HUES48 (cell line): ENCODE measurements at regions not wholly inside any gene's neighbourhood (a gene's known extent, or its start where the extent isn't known, plus 50 kb on each side); places are given as distances from the start of the nearest gene placed in this dataset.
"Not testable (repeated sequence)": the region's sequence is repeated elsewhere in the genome, so short reads cannot be mapped to it uniquely, and the experiment has no call there.

Experiments used
- H3K27ac ChIP-seq: one replicate; pipeline ENCODE4 v1.7.0; 2013; ENCODE audit warnings: low read depth, low read length, inconsistent platforms
- H3K27me3 ChIP-seq: 2 replicates; pipeline ENCODE4 v1.6.1; 2013; ENCODE audit warnings: mild to moderate bottlenecking, low read length; ENCODE audit not compliant: control insufficient read depth, insufficient read depth
- H3K36me3 ChIP-seq: 2 replicates; pipeline ENCODE4 v1.6.1; 2013; ENCODE audit warnings: low read length; ENCODE audit not compliant: control insufficient read depth, insufficient read depth
- H3K4me1 ChIP-seq: 2 replicates; pipeline ENCODE4 v1.6.1; 2013; ENCODE audit warnings: mild to moderate bottlenecking, low read length; ENCODE audit not compliant: control insufficient read depth, insufficient read depth
- H3K4me3 ChIP-seq: 2 replicates; pipeline ENCODE4 v1.5.1; 2013; ENCODE audit warnings: mild to moderate bottlenecking, low read depth, low read length
- H3K9ac ChIP-seq: 2 replicates; pipeline ENCODE4 v1.6.1; 2013; ENCODE audit warnings: mild to moderate bottlenecking, low read depth, low read length, moderate library complexity
- H3K9me3 ChIP-seq: 2 replicates; pipeline ENCODE4 v1.6.1; 2013; ENCODE audit warnings: low read length; ENCODE audit not compliant: control insufficient read depth, insufficient read depth

DNA sequence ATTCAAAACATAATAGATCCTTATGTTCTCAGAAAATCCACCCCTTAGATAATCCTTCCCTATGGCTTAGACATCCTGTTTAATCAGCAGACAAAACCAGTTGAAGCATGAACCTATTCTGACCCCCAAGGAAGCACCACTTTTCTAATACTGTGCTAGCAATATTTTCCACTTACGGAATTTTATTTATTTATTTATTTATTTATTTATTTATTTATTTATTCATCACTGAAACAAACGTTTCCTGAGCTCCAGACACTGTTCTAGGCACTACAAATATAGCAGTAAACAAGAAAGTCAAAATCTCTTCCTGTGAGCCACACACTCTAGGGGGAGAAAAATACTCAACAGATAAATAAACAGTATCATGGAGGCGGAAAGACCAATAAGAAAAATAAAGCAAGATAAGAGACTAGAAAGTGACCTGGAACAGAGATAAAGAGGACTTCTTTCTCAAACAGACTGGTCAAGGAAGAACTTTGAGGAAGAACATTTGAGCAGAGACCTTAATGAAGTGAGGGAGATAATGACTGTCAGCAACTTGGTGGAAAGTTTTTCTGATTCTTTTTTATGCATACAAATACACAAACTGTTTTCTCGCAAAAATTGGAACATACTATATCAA lies 145.5 kb upstream of the POGK start:
- Histone ChIP-seq H3K36me3 (no peaks in the 10 kb centered on the region), H3K9me3 (no peaks in the 10 kb centered on the region), H3K27ac (no peak overlapping the region), H3K27me3 (no peaks in the 10 kb centered on the region), H3K4me3 (no peak overlapping the region), H3K9ac (no peak overlapping the region), H3K4me1 (no peaks in the 10 kb centered on the region)

DNA sequence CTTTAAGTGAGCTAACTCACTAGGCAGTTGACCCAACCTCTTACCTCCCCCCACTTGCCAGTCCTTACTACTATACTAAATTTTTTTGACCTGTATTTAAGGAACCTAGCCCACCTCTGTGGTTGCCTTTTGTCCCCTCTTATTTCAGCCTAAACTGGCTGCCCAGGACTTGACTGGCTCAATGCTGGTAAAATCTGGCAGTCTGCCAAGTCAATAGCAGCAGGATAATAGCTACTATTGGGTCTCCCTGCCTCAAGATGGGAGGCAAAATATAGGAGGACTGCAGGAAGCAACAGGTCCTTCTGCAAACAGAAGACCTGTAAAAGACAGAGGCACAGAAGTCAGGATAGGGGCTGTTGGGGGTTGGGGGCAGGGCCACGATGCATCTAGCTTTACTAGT lies 144.2 kb upstream of the POGK start:
- no peak overlapping the region for H3K27ac ChIP-seq
- no peaks in the 10 kb centered on the region for H3K27me3 ChIP-seq
- no peaks in the 10 kb centered on the region for H3K4me1 ChIP-seq
- no peaks in the 10 kb centered on the region for H3K36me3 ChIP-seq
- no peak overlapping the region for H3K9ac ChIP-seq
- no peak overlapping the region for H3K4me3 ChIP-seq
- no peaks in the 10 kb centered on the region for H3K9me3 ChIP-seq

DNA sequence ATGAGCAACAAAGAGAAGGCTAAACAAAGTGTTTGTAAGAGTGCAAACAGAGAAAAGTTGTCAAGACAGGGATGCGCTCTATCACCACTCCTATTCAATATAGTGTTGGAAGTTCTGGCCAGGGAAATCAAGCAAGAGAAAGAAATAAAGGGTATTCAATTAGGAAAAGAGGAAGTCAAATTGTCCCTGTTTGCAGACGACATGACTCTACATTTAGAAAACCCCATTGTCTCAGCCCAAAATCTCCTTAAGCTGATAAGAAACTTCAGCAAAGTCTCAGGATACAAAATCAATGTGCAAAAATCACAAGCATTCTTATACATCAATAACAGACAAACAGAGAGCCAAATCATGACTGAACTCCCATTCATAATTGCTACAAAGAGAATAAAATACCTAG lies 143.4 kb upstream of the POGK start:
- H3K36me3 ChIP-seq, H3K4me1 ChIP-seq, H3K27me3 ChIP-seq, H3K4me3 ChIP-seq, H3K9me3 ChIP-seq, H3K27ac ChIP-seq, H3K9ac ChIP-seq: not testable (repeated sequence)

DNA sequence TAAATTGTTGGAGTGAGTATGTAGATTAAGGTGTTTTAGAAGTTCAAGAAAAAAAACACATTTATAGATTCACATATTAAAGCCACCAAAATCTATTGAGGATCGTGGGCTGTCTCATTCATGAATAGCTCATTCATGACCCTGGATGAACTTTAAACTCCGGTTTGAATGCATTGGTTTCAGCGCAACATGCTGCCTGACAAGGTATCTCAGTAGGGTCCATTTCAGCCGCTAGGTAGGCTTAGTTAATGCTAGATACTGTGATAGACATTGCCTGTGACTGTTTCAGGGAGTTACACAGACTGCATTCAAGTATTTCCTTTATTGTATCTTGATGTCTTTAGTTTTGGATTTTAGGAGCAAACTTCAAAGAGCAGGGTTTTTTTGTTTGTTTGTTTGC lies 140.5 kb upstream of the POGK start:
- H3K27ac ChIP-seq = no peak overlapping the region
- H3K27me3 ChIP-seq = no peaks in the 10 kb centered on the region
- H3K9me3 ChIP-seq = no peaks in the 10 kb centered on the region
- H3K4me3 ChIP-seq = no peak overlapping the region
- H3K9ac ChIP-seq = no peak overlapping the region
- peaks cover 3% of the 10 kb centered on the region; the same call in 1 of the 2 replicates for H3K4me1 ChIP-seq
- no peaks in the 10 kb centered on the region for H3K36me3 ChIP-seq

DNA sequence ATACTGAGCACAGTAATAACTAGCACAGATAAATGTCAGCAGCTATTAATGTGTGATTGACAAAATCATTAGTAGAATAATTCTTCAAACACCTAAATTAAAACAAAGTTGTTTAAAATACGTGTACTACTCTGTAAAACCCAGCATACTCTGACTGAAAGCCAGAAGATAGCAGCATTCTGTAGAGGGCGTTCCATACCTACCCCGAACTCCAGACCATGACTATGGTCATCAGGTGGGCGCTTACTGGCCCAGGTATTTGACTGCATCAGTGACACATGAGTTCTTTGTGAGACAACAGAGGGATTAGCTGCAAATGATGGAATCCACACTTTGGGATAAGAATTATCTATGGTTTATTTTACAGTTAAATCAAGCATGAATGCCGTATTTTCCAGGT lies 139.7 kb upstream of the POGK start:
- H3K9ac ChIP-seq = no peak overlapping the region

DNA sequence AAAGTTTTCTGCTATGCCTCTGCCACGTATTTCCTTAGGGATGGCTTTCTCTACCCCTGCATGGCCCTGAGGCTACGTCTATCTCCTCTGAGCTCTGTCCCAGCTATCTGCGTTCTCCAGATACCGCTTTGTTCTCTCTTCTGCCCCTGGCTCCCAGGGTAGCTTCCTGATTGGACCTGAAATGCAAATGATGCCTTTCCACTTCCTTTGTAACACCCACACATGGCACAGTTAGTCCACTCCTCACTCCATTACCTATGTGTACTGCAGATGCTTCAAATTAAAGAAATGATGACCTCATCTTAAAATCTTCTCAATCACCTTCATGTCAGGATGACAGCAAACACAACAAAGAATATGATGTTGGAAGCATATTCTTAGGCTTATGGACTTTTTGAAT lies 138.6 kb upstream of the POGK start:
- no peak overlapping the region for H3K27ac ChIP-seq
- no peaks in the 10 kb centered on the region for H3K36me3 ChIP-seq
- no peak overlapping the region for H3K9ac ChIP-seq
- H3K9me3 ChIP-seq = no peaks in the 10 kb centered on the region
- H3K4me3 ChIP-seq = no peak overlapping the region
- H3K27me3 ChIP-seq = no peaks in the 10 kb centered on the region
- peaks cover 3% of the 10 kb centered on the region; the same call in 1 of the 2 replicates for H3K4me1 ChIP-seq

More for the DNA sequence above, 139.7 kb upstream of the POGK start:
- no peak overlapping the region for H3K4me3 ChIP-seq
- no peaks in the 10 kb centered on the region for H3K9me3 ChIP-seq
- H3K36me3 ChIP-seq = no peaks in the 10 kb centered on the region
- peaks cover 3% of the 10 kb centered on the region; the same call in 1 of the 2 replicates for H3K4me1 ChIP-seq
- no peak overlapping the region for H3K27ac ChIP-seq
- no peaks in the 10 kb centered on the region for H3K27me3 ChIP-seq

DNA sequence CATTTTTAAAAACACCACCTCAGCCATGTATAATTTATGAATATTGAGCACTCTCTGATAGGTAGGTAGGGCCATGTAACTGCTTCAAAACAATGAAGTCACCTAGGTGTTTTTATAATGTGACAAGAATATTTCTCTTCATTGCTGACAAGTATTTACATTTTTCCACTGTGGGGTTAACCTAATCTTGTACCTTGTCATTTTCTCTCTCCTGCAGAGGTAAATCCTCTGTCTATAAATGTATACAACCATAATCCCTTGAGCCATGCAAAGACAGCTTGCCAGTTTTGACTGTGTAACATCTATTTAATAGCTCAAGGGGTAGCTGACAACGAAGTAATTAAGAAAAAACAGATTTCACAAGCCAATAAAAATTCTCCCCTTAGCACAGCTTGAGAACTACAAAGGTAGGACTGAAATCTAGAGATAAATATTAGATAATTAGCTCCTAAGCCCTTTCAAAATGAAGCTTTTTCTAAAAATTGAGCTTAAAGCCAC lies 137.6 kb upstream of the POGK start:
- Histone ChIP-seq H3K27ac (no peak overlapping the region), H3K4me1 (peaks cover 3% of the 10 kb centered on the region; the same call in 1 of the 2 replicates), H3K27me3 (no peaks in the 10 kb centered on the region), H3K4me3 (no peak overlapping the region), H3K36me3 (no peaks in the 10 kb centered on the region), H3K9me3 (no peaks in the 10 kb centered on the region), H3K9ac (no peak overlapping the region)

DNA sequence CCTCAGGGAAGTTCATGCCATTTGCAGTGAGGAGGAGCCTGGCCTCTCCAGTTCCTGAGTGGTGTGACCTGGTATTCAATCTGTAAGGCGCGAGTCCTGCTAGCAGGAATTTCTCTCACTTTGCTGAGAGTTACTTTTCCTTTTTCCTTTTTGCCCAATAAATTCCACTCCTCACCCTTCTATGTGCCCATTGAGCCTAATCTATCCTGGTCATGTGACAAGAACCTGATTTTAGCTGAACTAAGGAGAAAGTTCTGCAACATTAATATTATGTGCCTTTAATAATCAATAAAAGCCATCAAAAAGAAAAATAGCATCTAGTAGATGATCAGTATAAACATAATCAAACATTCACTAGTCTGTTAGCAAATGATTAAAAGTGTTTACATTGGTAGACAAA lies 136.1 kb upstream of the POGK start:
- Histone ChIP-seq H3K9ac (no peak overlapping the region), H3K27ac (no peak overlapping the region), H3K27me3 (no peaks in the 10 kb centered on the region), H3K4me3 (no peak overlapping the region), H3K4me1 (peaks cover 3% of the 10 kb centered on the region; the same call in 1 of the 2 replicates), H3K9me3 (no peaks in the 10 kb centered on the region), H3K36me3 (no peaks in the 10 kb centered on the region)

DNA sequence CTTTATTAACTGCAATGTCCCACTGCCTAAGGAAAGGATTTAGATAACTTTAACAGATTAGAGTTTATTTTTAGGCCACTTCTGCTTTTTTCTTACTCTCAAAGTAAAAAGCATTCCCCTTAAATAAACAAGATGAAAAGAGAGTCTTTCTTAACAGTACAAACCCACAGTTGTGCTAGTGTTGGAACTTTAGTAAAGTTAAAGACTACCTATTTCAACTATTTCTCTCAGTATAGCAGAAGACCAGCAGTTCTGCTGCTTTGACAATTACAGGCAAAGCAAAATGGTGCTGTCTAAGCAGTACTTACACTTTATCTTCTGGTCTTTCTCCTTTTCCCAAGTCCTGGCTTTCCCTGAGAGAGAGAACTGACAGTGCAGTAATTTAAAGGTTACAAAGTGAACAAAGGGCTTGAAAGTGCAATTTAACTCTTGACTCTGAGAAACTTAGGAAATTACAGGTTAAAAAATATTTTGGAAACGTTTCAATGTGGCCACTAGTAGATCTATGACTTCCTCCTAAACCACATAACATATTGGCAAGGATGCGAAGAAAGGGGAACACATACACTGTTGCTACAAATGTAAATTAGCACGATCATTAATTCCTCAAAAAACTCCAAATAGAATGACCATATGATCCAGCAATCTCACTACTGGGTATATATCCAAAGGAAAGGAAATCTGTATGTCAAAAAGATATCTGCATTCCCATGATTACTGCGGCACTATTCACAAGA lies 135.4 kb upstream of the POGK start:
- no peaks in the 10 kb centered on the region for H3K36me3 ChIP-seq
- no peak overlapping the region for H3K9ac ChIP-seq
- no peaks in the 10 kb centered on the region for H3K9me3 ChIP-seq
- H3K27me3 ChIP-seq = no peaks in the 10 kb centered on the region
- peaks cover 3% of the 10 kb centered on the region; the same call in 1 of the 2 replicates for H3K4me1 ChIP-seq
- H3K27ac ChIP-seq = no peak overlapping the region
- no peak overlapping the region for H3K4me3 ChIP-seq

DNA sequence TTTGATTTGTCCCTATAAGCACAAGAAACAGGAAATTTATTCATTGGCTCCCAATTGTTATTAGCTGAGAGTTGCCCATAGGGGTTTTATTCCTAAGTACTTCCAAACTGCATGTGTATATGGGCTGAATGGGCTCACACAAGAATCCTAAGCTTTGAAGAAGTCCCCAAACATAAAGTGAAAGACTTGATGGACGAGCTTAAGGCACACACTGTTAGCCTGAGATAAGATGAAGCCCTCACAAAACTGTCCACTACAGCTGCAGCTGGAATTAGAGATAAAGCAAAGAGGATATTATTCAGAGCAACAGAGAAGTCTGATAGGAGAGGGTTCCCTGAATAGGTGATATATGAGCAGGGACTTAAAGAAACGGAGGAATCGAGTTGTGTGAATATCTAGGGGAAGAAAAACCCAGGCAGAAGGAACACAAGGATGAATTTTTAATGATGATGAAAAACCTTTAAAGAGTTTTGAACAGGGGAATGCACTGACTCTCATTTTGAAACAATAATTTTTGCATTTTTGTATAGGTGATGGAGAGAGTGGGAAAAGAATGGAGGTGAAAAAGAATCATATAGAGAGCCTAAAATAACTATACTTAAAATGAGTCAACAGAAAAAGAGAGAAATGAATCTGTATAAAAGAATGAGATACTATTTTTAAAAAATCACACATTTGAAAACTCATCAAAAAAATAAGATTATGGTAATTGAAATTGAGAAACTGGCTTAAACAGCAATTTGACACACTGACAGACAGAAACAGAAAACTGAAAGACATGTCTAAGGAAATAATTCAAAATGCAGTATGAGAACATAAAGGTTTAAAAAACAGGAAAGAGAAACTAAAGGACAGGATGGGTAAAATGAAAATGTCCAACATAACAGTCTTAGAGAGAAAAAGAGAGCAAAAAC lies 133.6 kb upstream of the POGK start:
- no peaks in the 10 kb centered on the region for H3K9me3 ChIP-seq
- no peak overlapping the region for H3K4me3 ChIP-seq
- no peaks in the 10 kb centered on the region for H3K36me3 ChIP-seq
- no peak overlapping the region for H3K27ac ChIP-seq
- no peak overlapping the region for H3K9ac ChIP-seq
- peaks cover 3% of the 10 kb centered on the region; the same call in 1 of the 2 replicates for H3K4me1 ChIP-seq
- no peaks in the 10 kb centered on the region for H3K27me3 ChIP-seq
